Fibroblast of lung (primary cell): ENCODE measurements at regions not wholly inside any gene's neighbourhood (a gene's known extent, or its start where the extent isn't known, plus 50 kb on each side); places are given as distances from the start of the nearest gene placed in this dataset.

Experiments used
- DNase-seq, 2 donors: peaks; one replicate each; pipeline versions ENCODE4 v3.0.0 to v3.0.0-alpha.2; 2010; ENCODE audit warnings: low read depth in 2 of 2
- H2AFZ ChIP-seq: 2 replicates; pipeline ENCODE4 v1.5.1; 2012; ENCODE audit warnings: low read length, control low read depth, inconsistent platforms
- H3K27ac ChIP-seq: 2 replicates; pipeline ENCODE4 v1.5.1; 2011; ENCODE audit warnings: low read length, control low read depth; ENCODE audit not compliant: insufficient read depth
- H3K27me3 ChIP-seq: 2 replicates; pipeline ENCODE4 v1.5.1; 2011; ENCODE audit warnings: mild to moderate bottlenecking, low read length; ENCODE audit not compliant: control insufficient read depth, insufficient read depth
- H3K36me3 ChIP-seq: 2 replicates; pipeline ENCODE4 v1.5.1; 2011; ENCODE audit warnings: low read length; ENCODE audit not compliant: control insufficient read depth, insufficient read depth
- H3K4me1 ChIP-seq: 2 replicates; pipeline ENCODE4 v1.5.1; 2011; ENCODE audit warnings: low read length; ENCODE audit not compliant: control insufficient read depth, insufficient read depth; ENCODE audit errors: extremely low read depth
- H3K4me2 ChIP-seq: 2 replicates; pipeline ENCODE4 v1.5.1; 2011; ENCODE audit warnings: low read length, control low read depth; ENCODE audit not compliant: insufficient read depth; ENCODE audit errors: extremely low read depth
- H3K4me3 ChIP-seq, 4 experiments: fragments of 200-600 bp in 1 of 4; sonication (generic) in 1 of 4; replicated peaks in 1 of 4; 2 replicates each; pipeline ENCODE4 v1.5.1; 2011 to 2016; ENCODE audit warnings: low read length in 4 of 4, low read depth in 3 of 4, mild to moderate bottlenecking in 3 of 4, control low read depth in 2 of 4, inconsistent platforms in 1 of 4, mixed read lengths in 1 of 4; ENCODE audit not compliant: insufficient read depth in 1 of 4; ENCODE audit errors: control extremely low read depth in 1 of 4
- H3K79me2 ChIP-seq: 2 replicates; pipeline ENCODE4 v1.5.1; 2012; ENCODE audit warnings: mild to moderate bottlenecking, low read length, inconsistent platforms; ENCODE audit not compliant: control insufficient read depth, insufficient read depth
- H3K9ac ChIP-seq: 2 replicates; pipeline ENCODE4 v1.5.1; 2011; ENCODE audit warnings: mild to moderate bottlenecking, low read length, control low read depth; ENCODE audit not compliant: insufficient read depth
- H3K9me3 ChIP-seq: 2 replicates; pipeline ENCODE4 v1.5.1; 2012; ENCODE audit warnings: low read depth, low read length; ENCODE audit not compliant: control insufficient read depth, insufficient read depth
- H4K20me1 ChIP-seq: 2 replicates; pipeline ENCODE4 v1.5.1; 2011; ENCODE audit warnings: low read length; ENCODE audit not compliant: control insufficient read depth, insufficient read depth; ENCODE audit errors: extremely low read depth
- CTCF ChIP-seq, 2 donors: IDR thresholded peaks in 1 of 2; conservative IDR thresholded peaks in 1 of 2; 1 replicate in 1 of 2; 2 replicates in 1 of 2; pipeline ENCODE4 v1.5.1; 2011 to 2012; ENCODE audit warnings: low read length in 2 of 2, control low read depth in 1 of 2, inconsistent platforms in 1 of 2, low read depth in 1 of 2, mild to moderate bottlenecking in 1 of 2
- EZH2 ChIP-seq: IDR thresholded peaks from 2 replicates; pipeline ENCODE4 v1.5.1; 2012; ENCODE audit warnings: low read length, control low read depth, mild to moderate bottlenecking; ENCODE audit errors: missing control alignments

GRCh38 chr15:81536356-81536755 is 162.3 kb upstream of the TMC3 start:
- H2AFZ ChIP-seq: no peak overlapping the region
- no peaks in the 10 kb centered on the region for H3K27me3 ChIP-seq
- no peaks in the 10 kb centered on the region for H4K20me1 ChIP-seq
- TF ChIP-seq EZH2 (no peak), CTCF (conservative IDR thresholded peaks at IDR 0.05 in 1 of 2, IDR thresholded peaks at IDR 0.05 in 1 of 2; ENCODE audit: low read depth in 1 of 2, low read length in 2 of 2) (no peak)
- H3K36me3 ChIP-seq: no peaks in the 10 kb centered on the region
- no peaks in the 10 kb centered on the region for H3K4me1 ChIP-seq
- H3K27ac ChIP-seq: no peak overlapping the region
- H3K79me2 ChIP-seq: no peaks in the 10 kb centered on the region
- no peak overlapping the region for H3K4me3 ChIP-seq
- H3K9ac ChIP-seq: no peak overlapping the region
- peak in 1 of 2 donors; percentile 4 for DNase-seq
- no peaks in the 10 kb centered on the region for H3K9me3 ChIP-seq
- H3K4me2 ChIP-seq: no peak overlapping the region

- TF ChIP-seq CTCF (conservative IDR thresholded peaks at IDR 0.05 in 1 of 2, IDR thresholded peaks at IDR 0.05 in 1 of 2; ENCODE audit: low read depth in 1 of 2, low read length in 2 of 2): no peak
- no peak for TF ChIP-seq EZH2
- no peaks in the 10 kb centered on the region for H3K27me3 ChIP-seq
- no peak overlapping the region for H3K9ac ChIP-seq
- H3K36me3 ChIP-seq: no peaks in the 10 kb centered on the region
- H4K20me1 ChIP-seq: no peaks in the 10 kb centered on the region
- no peak overlapping the region for H3K27ac ChIP-seq
- H3K4me2 ChIP-seq: no peak overlapping the region
- DNase-seq: no peak
- no peaks in the 10 kb centered on the region for H3K9me3 ChIP-seq
- no peak overlapping the region for H2AFZ ChIP-seq
- no peaks in the 10 kb centered on the region for H3K79me2 ChIP-seq
- H3K4me3 ChIP-seq: no peak overlapping the region
- H3K4me1 ChIP-seq: no peaks in the 10 kb centered on the region
Measured at GRCh38 chr15:81534124-81534523, 160.1 kb upstream of the TMC3 start.

GRCh38 chr15:81532001-81532400 is 158.0 kb upstream of the TMC3 start:
- peak in 1 of 2 donors; percentile 25 for DNase-seq

More at GRCh38 chr15:81532001-81532400, 158.0 kb upstream of the TMC3 start:
- H3K27me3 ChIP-seq: no peaks in the 10 kb centered on the region
- H3K27ac ChIP-seq: no peak overlapping the region
- H3K79me2 ChIP-seq: no peaks in the 10 kb centered on the region
- H3K4me3 ChIP-seq: no peak overlapping the region
- H3K4me1 ChIP-seq: no peaks in the 10 kb centered on the region
- TF ChIP-seq EZH2: no peak
- TF ChIP-seq CTCF (conservative IDR thresholded peaks at IDR 0.05 in 1 of 2, IDR thresholded peaks at IDR 0.05 in 1 of 2; ENCODE audit: low read depth in 1 of 2, low read length in 2 of 2): no peak
- H3K36me3 ChIP-seq: no peaks in the 10 kb centered on the region
- H3K9me3 ChIP-seq: no peaks in the 10 kb centered on the region
- no peak overlapping the region for H3K9ac ChIP-seq
- H2AFZ ChIP-seq: no peak overlapping the region
- no peaks in the 10 kb centered on the region for H4K20me1 ChIP-seq
- peak overlapping the region; percentile 8 for H3K4me2 ChIP-seq
